IgD-negative memory B cell (primary cell): ENCODE measurements at regions not wholly inside any gene's neighbourhood (a gene's known extent, or its start where the extent isn't known, plus 50 kb on each side); places are given as distances from the start of the nearest gene placed in this dataset.

Source experiments
- H3K27ac Mint-ChIP-seq, 3 donors: one replicate each; pipeline ENCODE4 v1.8.0; 2020 to 2022; ENCODE audit warnings: mild to moderate bottlenecking in 3 of 3, mixed read lengths in 3 of 3, moderate library complexity in 1 of 3
- H3K27me3 Mint-ChIP-seq: one replicate; pipeline ENCODE4 v1.8.0; 2021; ENCODE audit warnings: mixed read lengths
- H3K36me3 Mint-ChIP-seq: one replicate; pipeline ENCODE4 v1.8.0; 2020; ENCODE audit warnings: mild to moderate bottlenecking, mixed read lengths
- H3K4me1 Mint-ChIP-seq, 3 donors: one replicate each; pipeline ENCODE4 v1.8.0; 2020 to 2022; ENCODE audit warnings: mixed read lengths in 3 of 3, mild to moderate bottlenecking in 1 of 3
- H3K4me3 Mint-ChIP-seq, 4 donors: one replicate each; pipeline ENCODE4 v1.8.0; 2020 to 2022; ENCODE audit warnings: mild to moderate bottlenecking in 4 of 4, mixed read lengths in 4 of 4, moderate library complexity in 3 of 4
- H3K9me3 Mint-ChIP-seq, 3 donors: one replicate each; pipeline ENCODE4 v1.8.0; 2020 to 2021; ENCODE audit warnings: mixed read lengths in 3 of 3, mild to moderate bottlenecking in 1 of 3

GRCh38 chr4:135605076-135605475, 1403.5 kb upstream of the PABPC4L start:
- Mint-ChIP-seq H3K4me3 (no peak overlapping the region), H3K9me3 (peaks cover 0 to 3% (median 0%) of the 10 kb centered on the region in 3 donors), H3K4me1 (no peaks in the 10 kb centered on the region), H3K27me3 (no peaks in the 10 kb centered on the region), H3K36me3 (no peaks in the 10 kb centered on the region), H3K27ac (no peak overlapping the region)

GRCh38 chr4:135604531-135604930, 1402.9 kb upstream of the PABPC4L start:
- no peak overlapping the region for H3K4me3 Mint-ChIP-seq
- H3K27ac Mint-ChIP-seq = no peak overlapping the region
- H3K27me3 Mint-ChIP-seq = no peaks in the 10 kb centered on the region
- H3K9me3 Mint-ChIP-seq = peaks cover 0 to 3% (median 0%) of the 10 kb centered on the region in 3 donors
- no peaks in the 10 kb centered on the region for H3K36me3 Mint-ChIP-seq
- H3K4me1 Mint-ChIP-seq = no peaks in the 10 kb centered on the region

GRCh38 chr4:135601351-135601750, 1399.8 kb upstream of the PABPC4L start:
- no peaks in the 10 kb centered on the region for H3K4me1 Mint-ChIP-seq
- no peak overlapping the region for H3K4me3 Mint-ChIP-seq
- no peaks in the 10 kb centered on the region for H3K36me3 Mint-ChIP-seq
- no peaks in the 10 kb centered on the region for H3K27me3 Mint-ChIP-seq
- H3K27ac Mint-ChIP-seq = no peak overlapping the region
- H3K9me3 Mint-ChIP-seq = peaks cover 2 to 6% (median 3%) of the 10 kb centered on the region in 3 donors

DNA sequence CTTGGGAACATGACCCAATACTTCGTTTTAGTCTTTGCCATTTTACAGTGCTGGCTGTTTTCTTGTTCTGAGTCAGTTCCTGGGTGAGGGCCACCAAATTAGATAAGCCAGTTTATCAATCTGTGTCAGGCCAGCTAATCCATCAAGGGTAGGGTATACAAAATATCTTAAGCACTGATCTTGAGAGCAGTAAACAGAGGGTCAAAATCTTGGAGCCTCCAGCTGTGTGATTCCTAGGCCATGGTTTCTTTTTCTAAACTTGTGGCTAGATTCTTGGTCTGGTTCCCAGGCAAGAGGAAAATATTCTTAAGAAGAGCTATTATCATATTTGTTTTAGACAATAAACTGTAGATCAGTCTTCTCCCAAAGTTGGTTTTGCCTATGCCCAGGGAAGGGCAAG, 1396.6 kb upstream of the PABPC4L start:
- peaks cover 2 to 21% (median 5%) of the 10 kb centered on the region in 3 donors for H3K9me3 Mint-ChIP-seq
- no peaks in the 10 kb centered on the region for H3K36me3 Mint-ChIP-seq
- H3K27me3 Mint-ChIP-seq = no peaks in the 10 kb centered on the region
- H3K27ac Mint-ChIP-seq = no peak overlapping the region
- H3K4me1 Mint-ChIP-seq = no peaks in the 10 kb centered on the region
- H3K4me3 Mint-ChIP-seq = no peak overlapping the region

DNA sequence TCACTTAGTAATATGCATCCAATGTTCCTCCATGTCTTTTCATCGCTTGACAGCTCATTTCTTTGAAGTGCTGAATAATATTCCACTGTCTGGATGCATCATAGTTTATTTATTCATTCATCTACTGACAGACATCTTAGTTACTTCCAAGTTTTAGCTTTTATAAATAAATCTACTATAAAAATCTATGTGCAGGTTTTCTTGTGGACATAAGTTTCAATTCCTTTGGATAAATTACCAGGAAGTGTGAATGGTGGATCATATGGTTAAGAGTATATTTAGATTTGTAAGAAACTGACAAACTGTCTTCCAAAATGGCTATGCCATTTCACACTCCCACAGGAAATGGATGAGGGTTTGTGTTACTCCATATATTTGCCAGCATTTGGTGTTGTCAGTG, 1392.9 kb upstream of the PABPC4L start:
- peaks cover 2 to 31% (median 3%) of the 10 kb centered on the region in 3 donors for H3K9me3 Mint-ChIP-seq
- no peaks in the 10 kb centered on the region for H3K36me3 Mint-ChIP-seq
- no peaks in the 10 kb centered on the region for H3K27me3 Mint-ChIP-seq
- no peak overlapping the region for H3K4me3 Mint-ChIP-seq
- no peaks in the 10 kb centered on the region for H3K4me1 Mint-ChIP-seq
- no peak overlapping the region for H3K27ac Mint-ChIP-seq

GRCh38 chr4:135575041-135575440, 1373.5 kb upstream of the PABPC4L start:
- no peaks in the 10 kb centered on the region for H3K4me1 Mint-ChIP-seq
- H3K36me3 Mint-ChIP-seq = no peaks in the 10 kb centered on the region
- no peaks in the 10 kb centered on the region for H3K27me3 Mint-ChIP-seq
- H3K4me3 Mint-ChIP-seq = no peak overlapping the region
- peaks cover 0 to 6% (median 0%) of the 10 kb centered on the region in 3 donors for H3K9me3 Mint-ChIP-seq
- H3K27ac Mint-ChIP-seq = no peak overlapping the region

DNA sequence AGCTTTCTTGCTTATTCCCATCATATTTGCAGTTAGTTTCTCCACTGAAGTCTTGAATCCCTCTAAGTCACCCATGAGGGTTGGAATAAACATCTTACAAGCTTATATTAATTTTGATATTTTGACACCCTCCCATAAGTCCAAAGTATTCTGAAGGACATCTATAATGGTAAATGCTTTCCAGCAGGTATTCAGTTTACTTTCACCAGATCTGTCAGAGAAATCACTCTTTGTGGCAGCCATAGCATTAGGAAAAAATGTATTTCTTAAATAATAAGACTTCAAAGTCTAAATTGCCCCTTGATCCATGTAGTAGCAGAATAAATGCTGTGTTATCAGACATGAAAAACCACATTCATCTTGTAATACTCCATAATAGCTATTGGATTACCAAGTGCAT, 1371.7 kb upstream of the PABPC4L start:
- no peak overlapping the region for H3K4me3 Mint-ChIP-seq
- H3K4me1 Mint-ChIP-seq = no peaks in the 10 kb centered on the region
- no peaks in the 10 kb centered on the region for H3K27me3 Mint-ChIP-seq
- H3K36me3 Mint-ChIP-seq = no peaks in the 10 kb centered on the region
- H3K27ac Mint-ChIP-seq = no peak overlapping the region
- peaks cover 0 to 6% (median 0%) of the 10 kb centered on the region in 3 donors for H3K9me3 Mint-ChIP-seq

DNA sequence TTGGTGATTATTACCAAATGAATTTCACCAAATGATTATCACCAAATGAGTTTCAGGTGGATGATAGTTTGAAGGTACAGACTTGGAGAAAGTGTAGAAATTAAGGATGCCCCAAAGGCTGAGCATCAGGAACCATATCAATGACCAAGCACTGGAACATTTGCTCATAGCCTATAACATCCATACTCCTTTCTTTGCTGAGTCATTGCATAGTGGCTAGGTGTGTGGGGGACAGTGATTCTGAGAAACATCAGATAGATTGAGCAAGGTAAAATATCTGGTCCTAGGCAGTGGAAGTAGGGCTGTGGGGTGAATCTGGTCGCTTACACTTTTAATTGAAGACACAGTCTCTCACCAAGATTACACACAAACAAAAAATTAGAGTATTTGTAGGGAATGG, 1362.5 kb upstream of the PABPC4L start:
- Mint-ChIP-seq H3K27ac (no peak overlapping the region), H3K4me3 (peak overlapping the region in 1 of 4 donors; percentile 49), H3K9me3 (peaks cover 2 to 7% (median 4%) of the 10 kb centered on the region in 3 donors), H3K4me1 (no peaks in the 10 kb centered on the region), H3K36me3 (no peaks in the 10 kb centered on the region), H3K27me3 (no peaks in the 10 kb centered on the region)

- H3K36me3 Mint-ChIP-seq = no peaks in the 10 kb centered on the region
- H3K4me1 Mint-ChIP-seq = no peaks in the 10 kb centered on the region
- no peaks in the 10 kb centered on the region for H3K27me3 Mint-ChIP-seq
- no peak overlapping the region for H3K4me3 Mint-ChIP-seq
- H3K27ac Mint-ChIP-seq = no peak overlapping the region
- H3K9me3 Mint-ChIP-seq = peaks cover 0 to 7% (median 3%) of the 10 kb centered on the region in 3 donors
These were observed 1351.6 kb upstream of the PABPC4L start for GRCh38 chr4:135553213-135553612.

- no peaks in the 10 kb centered on the region for H3K27me3 Mint-ChIP-seq
- H3K4me3 Mint-ChIP-seq = no peak overlapping the region
- no peaks in the 10 kb centered on the region for H3K4me1 Mint-ChIP-seq
- no peaks in the 10 kb centered on the region for H3K36me3 Mint-ChIP-seq
- peaks cover 0 to 7% (median 3%) of the 10 kb centered on the region in 3 donors for H3K9me3 Mint-ChIP-seq
- no peak overlapping the region for H3K27ac Mint-ChIP-seq
These were observed 1350.5 kb upstream of the PABPC4L start for GRCh38 chr4:135552131-135552530.

GRCh38 chr4:135548711-135549110, 1347.1 kb upstream of the PABPC4L start:
- H3K4me1 Mint-ChIP-seq = no peaks in the 10 kb centered on the region
- no peaks in the 10 kb centered on the region for H3K36me3 Mint-ChIP-seq
- H3K27me3 Mint-ChIP-seq = no peaks in the 10 kb centered on the region
- H3K27ac Mint-ChIP-seq = no peak overlapping the region
- H3K4me3 Mint-ChIP-seq = no peak overlapping the region
- peaks cover 0 to 3% (median 0%) of the 10 kb centered on the region in 3 donors for H3K9me3 Mint-ChIP-seq

DNA sequence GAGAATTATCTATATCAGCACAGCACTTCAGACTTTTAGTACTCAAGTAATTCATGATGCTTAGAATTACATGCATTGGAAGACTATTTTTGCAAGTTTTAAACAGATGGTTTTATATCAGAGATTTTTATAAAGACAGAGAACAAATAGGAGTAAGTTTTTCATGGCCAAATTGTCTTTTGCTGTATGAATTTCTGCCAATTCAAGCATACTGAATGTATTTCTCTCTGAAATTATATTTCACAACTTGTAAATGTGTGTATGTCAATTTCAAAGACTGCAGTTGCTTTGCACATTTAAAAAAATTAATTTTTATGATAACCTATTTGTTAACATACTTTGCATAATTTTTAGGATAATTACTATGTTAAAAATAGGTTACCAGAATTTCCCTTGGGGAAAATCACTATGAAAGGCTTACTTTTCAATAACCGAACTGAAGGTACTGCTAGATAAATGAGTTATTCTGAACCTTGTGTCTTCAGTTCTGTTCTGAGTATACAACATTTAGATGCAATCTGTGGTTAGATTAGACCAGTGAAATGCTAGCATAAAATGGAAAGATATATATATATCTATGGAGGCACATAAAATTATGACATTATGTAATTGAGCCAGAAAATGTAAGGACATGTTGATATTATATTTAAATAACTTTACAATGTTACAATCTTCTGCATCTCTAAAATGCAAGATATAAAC, 1344.2 kb upstream of the PABPC4L start:
- Mint-ChIP-seq H3K27ac (no peak overlapping the region), H3K4me1 (no peaks in the 10 kb centered on the region), H3K4me3 (no peak overlapping the region), H3K27me3 (no peaks in the 10 kb centered on the region), H3K9me3 (peaks cover 0 to under 1% (median 0%) of the 10 kb centered on the region in 3 donors), H3K36me3 (no peaks in the 10 kb centered on the region)

DNA sequence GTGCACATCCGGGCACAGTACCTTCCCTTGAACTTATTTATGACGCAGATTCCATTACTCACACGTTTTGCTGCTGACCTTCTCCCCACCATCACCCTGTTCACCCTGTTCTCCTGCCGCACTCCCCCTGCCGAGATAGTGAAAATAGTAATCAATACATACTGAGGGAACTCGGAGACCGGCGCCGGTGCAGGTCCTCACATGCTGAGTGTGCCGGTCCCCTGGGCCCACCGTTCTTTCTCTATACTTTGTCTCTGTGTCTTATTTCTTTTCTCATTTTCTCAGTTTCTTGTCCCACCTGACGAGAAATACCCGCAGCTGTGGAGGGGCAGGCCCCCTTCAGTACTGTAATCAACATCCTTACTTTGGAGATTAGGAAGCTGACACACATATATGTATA, 1337.1 kb upstream of the PABPC4L start:
- Mint-ChIP-seq H3K9me3 (peaks cover 0 to 8% (median 2%) of the 10 kb centered on the region in 3 donors), H3K4me1 (peaks cover 0 to 2% (median 0%) of the 10 kb centered on the region in 3 donors), H3K27ac (no peak overlapping the region), H3K36me3 (no peaks in the 10 kb centered on the region), H3K4me3 (no peak overlapping the region), H3K27me3 (no peaks in the 10 kb centered on the region)

DNA sequence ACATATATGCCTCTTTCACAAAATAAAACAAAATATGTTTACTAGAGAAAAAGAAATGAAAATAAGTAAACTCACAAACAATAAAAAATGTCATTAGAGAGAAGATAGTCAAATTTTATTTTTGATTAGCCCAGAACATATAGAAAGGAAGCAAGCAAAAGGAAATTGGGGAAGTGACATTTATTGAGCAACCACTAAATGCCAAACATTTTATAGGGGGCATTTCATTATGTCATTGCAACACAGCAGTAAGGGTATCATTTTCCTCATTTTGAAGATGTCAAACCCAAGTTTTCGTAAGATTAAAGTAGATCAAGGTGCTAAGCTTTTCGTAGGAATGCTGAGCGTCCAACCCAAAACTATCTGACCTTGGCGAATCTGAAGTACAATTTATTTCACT, 1331.5 kb upstream of the PABPC4L start:
- Mint-ChIP-seq H3K9me3 (peaks cover 2 to 16% (median 2%) of the 10 kb centered on the region in 3 donors), H3K36me3 (no peaks in the 10 kb centered on the region), H3K4me3 (no peak overlapping the region), H3K27me3 (no peaks in the 10 kb centered on the region), H3K27ac (no peak overlapping the region), H3K4me1 (no peaks in the 10 kb centered on the region)

- Mint-ChIP-seq H3K4me3 (no peak overlapping the region), H3K27ac (no peak overlapping the region), H3K36me3 (no peaks in the 10 kb centered on the region), H3K9me3 (peaks cover 2 to 16% (median 2%) of the 10 kb centered on the region in 3 donors), H3K4me1 (no peaks in the 10 kb centered on the region), H3K27me3 (no peaks in the 10 kb centered on the region)
These were observed 1330.5 kb upstream of the PABPC4L start for GRCh38 chr4:135532132-135532531.

- Mint-ChIP-seq H3K27ac (no peak overlapping the region), H3K27me3 (no peaks in the 10 kb centered on the region), H3K9me3 (peaks cover 0 to 4% (median 0%) of the 10 kb centered on the region in 3 donors), H3K36me3 (no peaks in the 10 kb centered on the region), H3K4me3 (no peak overlapping the region), H3K4me1 (no peaks in the 10 kb centered on the region)
These were observed 1313.7 kb upstream of the PABPC4L start for GRCh38 chr4:135515295-135515694.
